Activated CD4-positive, alpha-beta T cell treated with anti-CD3 and anti-CD28 coated beads, Interleukin-2, amount 50 U/mL, for 24 hours (primary cell): ENCODE measurements at regions not wholly inside any gene's neighbourhood (a gene's known extent, or its start where the extent isn't known, plus 50 kb on each side); places are given as distances from the start of the nearest gene placed in this dataset.

ENCODE experiments used
- DNase-seq, 2 donors: peaks; one replicate each; pipeline ENCODE4 v3.0.0-alpha.2; 2020; ENCODE audit warnings: low read depth in 1 of 2, low spot score in 1 of 2

DNA sequence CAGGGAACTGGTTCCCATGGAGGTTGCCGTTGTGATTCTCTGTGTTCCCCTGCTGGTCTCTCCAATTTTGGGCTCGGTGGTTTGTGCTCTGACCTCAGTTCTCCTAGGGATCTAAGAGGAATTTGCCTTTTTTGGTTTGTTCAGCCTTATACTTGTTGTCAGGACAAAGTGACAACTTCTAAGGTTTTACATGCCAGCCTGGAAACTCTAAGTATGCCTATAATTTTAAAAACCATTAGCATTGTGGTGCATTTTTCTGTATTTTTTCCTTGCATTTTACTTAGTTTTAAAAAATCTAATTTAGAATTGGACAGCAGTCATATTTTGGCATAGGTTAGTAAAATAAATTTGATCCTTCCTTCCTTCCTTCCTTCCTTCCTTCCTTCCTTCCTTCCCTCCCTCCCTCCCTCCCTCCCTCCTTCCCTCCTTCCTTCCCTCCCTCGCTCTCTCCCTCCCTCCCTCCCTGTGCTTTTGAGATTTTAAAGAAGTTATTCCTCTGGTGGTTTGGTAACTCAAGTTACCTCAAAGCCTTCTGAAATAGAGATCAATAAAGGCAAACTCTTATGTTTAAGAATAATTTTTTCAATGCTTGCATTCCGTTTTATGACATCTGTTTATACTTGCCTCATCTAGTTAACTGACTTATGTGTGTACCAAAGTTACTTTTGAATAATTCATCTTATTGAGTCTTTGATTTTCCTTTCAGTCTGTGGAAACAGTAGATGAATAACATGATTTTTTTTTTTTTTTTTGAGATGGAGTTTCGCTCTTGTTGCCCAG lies 141.3 kb upstream of the RGS17 start:
- no peak for DNase-seq

DNA sequence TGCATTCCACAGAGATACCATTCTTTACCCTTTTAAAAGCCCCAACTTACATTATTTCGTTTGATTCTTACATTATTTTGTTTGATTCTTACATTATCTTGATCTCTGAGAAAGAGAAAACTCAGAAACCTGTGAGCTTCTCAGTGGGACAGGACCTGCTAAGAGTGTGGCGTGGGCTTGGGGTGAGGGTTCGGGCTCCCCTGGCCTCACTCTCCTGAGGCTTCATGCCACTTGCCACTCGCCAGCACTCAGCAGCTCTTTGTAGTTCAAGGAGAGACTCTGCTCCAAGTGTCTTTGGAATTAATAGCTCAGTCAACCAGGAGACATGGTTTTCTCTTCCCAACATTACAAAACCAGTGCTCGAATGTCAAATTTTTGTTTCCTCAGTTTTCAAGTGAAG lies 132.4 kb upstream of the RGS17 start:
- DNase-seq: no peak

DNA sequence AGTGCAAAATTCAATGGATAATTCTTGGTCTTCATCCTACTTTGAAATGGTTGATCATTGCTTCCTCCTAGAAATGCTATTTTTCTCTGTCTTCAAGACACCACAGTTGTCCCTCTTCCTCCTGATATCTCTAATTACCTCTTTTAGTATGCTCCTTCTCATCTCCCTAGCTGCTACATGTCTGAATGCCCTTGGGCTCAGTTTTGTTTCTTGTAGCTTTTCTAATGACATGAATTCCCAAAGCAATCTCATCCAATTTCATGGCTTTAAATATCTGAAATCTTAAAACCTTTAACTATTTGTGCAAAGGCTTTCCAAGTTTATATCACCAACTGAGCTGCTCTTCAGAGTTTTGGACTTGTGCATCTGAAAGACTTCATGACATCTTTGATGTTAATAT lies 120.2 kb upstream of the RGS17 start:
- DNase-seq: no peak

DNA sequence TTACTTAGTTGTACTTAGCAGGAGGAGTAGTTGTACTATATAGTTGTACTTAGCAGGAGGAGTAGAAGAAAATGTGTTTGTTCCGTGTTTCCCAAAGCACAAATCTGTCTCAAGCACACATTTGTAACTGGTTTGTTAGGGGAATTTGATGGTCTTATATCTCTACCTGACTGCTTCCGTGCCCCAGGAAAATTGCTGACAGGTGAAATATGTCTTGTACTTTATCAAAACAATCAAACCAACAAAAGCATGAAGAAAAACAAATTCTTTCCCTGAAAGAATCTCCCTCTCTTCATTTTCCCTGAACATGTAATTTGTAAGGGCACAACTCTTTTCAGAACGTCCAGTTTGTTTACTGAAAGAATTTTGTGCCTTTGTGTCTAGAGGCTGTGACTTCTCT lies 106.6 kb upstream of the RGS17 start:
- no peak for DNase-seq

DNA sequence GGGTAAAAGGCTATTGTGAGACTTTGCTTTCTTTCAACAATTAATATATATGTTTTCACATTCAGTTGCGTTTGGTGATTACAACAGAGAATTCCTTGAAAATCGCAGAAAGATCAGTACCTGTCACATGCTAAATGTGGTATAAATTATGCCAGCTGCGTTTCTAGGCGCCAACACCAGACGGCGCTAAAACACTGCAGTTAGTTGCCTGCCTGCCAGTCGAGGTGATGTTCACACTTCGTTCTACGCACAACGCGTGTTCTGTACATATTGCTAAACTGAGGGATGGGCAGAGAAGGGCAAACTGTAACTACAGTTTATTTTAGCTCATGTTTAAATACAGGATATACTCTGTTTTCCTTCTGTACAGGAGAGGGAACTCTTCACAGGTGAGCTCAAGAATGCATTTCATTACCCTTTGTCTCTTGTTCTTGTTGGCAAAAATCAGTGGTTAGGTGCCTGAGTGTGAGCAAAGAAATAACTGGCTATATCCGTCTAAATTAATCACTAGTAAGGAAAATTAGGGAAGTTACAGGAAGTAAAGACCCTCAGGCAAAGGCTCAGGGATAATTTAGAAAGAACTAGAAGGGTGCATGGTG lies 100.1 kb upstream of the RGS17 start:
- DNase-seq: no peak

DNA sequence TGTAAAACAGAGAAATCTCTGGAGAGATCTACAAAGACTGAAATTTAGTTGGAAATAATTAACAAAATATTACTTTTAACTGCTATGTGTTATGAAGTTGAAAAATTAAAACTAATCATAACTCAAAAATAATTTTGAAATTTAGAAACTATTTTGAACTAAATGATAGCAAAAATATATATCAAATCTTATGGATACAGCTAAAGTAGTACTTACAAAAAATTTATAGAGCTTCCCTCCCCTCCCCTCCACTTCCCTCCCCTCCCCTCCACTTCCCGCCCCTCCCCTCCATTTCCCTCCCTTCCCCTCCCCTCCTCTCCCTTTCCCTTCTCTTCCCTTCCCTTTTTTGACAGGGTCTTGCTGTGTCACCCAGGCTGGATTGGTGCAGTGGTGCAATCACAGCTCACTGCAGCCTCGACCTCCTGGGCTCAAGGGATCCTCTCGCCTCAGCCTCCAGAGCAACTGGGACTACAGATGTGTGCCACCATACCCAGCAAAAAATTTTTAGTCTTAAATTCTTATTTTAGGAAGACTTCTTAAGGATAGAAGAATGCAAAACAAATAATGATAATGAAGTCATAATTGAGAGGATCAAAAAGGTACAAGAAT lies 87.2 kb upstream of the RGS17 start:
- no peak for DNase-seq

DNA sequence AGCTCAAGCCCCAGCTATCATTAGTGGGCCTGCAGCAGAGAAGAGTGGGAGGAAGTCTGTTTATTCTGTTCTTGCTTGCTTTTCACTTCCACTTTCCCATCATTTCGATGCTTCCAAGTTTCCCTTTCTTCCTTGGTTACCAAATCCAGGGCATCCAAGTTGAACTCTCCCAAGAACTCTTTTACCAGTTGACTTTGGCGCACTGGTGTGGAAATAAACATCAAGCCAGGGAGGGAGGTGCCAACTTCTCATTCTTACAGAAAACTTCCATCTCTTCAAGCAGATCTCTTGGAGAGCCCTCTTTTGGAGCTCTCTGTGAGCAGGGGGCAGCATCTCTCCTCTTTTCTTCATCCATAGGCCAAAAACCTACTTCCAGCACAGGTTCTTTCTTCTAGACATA lies 85.7 kb upstream of the RGS17 start:
- DNase-seq: no peak

DNA sequence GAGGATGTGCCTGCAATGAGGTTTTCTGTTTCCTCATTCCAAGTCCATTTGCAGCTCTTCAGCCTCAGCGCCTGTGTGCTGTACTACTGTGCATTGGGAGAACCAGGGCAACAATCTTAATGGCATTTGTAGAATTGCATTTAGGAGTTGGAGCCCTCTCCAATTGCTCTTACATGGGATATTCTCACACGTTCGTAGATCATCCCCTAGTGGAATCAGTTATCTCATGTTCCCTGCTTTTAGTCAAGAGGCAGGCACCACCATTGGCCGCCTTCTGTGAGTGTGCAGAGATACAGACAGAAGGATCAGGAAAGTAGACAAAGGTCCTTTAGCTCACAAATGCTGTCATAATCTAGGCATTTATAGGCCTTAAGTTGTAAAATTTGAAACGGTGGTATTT lies 84.2 kb upstream of the RGS17 start:
- DNase-seq: no peak

DNA sequence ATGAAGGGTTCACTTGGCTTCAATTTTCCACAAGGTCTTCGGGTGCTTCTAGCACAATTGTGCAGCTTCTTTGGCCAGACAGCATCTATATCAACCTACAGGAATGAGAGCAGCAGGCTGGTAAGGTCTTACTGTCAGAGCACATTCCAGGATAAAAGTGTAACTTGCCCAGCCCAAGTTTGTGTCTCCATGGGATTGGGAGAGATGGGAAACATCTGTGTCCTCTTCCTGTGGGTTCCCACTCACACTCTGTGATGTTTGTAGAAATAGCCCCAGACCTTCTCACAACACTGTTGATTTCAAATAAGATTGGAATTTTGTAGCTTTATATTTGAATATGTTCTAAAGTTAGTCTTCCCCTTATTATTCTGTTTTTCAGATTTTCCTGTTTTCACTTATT lies 83.4 kb upstream of the RGS17 start:
- DNase-seq: no peak

DNA sequence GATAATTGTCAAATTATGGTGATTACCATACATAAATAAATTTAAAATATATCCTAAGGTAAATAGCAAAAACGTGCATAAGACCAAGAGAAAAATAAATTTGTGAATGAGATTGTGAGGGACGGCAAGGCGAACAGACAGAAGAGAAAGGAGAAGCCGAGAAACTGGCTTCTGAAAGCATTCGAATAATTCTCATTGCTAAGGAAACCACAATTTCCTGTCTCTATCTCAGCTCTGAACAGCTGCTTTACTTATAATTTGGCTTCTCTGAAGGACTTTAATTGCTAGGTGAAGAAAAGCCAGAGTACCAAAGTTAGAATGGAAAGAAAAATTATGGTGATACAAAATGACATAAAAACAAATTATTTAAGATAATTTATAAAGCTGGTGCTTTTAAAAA lies 79.0 kb upstream of the RGS17 start:
- no peak for DNase-seq

DNA sequence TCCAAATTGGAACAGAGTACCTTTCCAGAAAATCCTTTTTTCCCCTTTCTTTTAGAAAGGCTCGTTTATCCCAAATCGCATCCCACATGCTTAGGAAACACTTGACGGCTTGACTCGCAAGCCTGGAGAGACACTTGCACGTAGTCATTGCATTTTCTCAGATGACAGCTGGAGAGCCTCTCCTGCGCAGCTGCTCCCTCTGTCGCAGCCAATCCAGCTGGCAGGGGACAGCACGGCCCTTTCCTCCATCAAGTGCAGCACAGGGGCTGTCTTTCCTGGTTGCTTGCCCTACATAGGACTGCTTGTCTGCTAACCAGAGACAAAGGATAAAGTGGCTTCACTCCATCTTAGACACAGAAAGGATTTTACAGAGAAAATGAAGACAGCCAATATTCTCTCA lies 77.6 kb upstream of the RGS17 start:
- DNase-seq: no peak

DNA sequence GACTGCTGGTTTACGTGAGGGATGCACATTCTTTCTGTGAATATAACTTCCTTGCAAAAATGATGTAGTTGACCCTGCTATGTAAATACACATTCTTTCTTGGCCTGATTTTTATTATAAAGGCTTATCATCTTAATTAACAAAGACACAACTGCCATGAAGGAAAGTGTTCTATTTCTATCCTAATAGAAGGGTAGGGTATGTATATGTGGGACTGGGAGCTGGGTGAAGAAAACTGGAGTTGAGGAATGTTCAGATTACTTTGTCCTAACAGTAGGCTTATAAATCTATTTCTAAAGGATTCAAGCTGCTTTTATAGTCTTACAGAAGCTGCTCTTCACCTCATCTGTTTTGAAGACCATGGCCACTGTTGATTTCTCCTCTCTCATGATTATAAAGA lies 76.5 kb upstream of the RGS17 start:
- DNase-seq: no peak

DNA sequence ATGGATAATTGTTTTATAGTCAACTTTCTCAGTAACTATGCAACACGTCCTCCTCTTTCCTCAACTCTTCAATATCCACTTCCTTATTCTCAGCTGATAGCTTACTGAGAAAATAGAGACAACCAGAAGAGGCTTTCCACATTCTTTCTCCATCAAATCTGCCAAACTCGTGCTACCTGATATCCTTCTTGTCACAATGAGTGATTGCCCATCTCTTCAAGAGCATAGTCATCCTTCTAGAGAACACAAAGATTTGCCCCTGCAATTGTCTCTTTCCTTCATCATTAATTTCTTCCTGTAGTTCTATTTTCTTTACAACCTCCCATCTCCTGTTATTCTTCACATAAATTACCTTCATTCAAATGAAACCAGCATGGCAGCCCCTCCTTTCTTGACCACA lies 75.9 kb upstream of the RGS17 start:
- no peak for DNase-seq

DNA sequence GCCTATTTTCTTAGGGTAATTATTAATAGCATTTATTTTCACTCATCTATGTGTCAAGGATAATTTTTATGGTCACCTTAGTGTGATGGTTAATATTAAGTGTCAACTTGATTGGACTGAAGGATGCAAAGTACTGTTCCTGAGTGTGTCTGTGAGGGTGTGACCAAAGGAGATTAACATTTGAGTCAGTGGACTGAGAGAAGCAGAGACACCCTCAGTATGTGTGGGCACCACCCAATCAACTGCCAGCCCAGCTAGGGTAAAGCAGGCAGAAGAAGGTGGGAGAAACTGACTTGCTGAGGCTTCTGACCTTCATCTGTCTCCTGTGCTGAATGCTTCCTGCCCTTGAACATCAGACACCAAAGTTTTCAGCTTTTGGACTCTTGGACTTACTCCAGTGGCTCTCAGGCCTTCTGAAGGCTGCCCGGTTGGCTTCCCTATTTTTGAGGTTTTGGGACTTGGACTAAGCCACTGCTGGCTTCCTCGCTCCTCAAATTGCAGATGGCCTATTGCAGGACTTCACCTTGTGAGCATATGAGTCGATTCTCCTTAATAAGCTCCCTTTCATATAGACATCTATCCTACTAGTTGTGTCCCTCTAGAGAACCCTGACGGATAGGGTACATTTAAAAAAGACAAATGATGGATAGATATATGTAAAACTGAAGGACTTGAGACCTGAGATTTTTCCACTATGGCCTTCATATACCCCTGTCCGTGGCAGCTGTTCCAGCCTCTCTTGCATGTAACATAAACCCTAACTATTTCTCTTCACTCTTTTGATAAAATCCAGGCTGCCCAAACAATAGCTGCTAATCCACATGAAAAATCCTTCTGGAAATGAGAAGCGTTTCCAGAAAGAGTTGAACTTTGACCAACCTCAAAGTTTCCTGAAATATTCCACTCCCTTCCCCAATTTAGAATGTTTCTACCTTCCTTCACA lies 62.1 kb upstream of the RGS17 start:
- no peak for DNase-seq

DNA sequence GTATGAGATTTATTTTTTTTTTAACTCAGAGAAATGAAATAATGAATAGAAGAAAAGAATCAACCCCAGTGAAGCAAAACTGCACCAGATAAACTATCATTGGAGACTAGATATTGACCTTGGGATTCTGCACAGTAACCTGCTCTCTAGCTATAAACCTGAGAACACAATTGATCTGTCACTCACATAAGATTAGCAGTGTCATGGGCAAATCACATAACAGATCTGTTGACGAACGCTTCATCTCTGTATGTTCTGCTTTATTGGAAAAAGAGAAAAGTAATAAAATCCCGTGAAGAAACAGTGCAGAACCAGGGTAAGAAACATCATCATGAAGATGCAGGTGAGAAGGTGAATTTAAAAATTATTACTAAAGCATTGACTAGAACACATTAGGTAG lies 52.8 kb upstream of the RGS17 start:
- DNase-seq: no peak
